ENCODE measurements at regions not wholly inside any gene's neighbourhood (a gene's known extent, or its start where the extent isn't known, plus 50 kb on each side); places are given as distances from the start of the nearest gene placed in this dataset.

DNA sequence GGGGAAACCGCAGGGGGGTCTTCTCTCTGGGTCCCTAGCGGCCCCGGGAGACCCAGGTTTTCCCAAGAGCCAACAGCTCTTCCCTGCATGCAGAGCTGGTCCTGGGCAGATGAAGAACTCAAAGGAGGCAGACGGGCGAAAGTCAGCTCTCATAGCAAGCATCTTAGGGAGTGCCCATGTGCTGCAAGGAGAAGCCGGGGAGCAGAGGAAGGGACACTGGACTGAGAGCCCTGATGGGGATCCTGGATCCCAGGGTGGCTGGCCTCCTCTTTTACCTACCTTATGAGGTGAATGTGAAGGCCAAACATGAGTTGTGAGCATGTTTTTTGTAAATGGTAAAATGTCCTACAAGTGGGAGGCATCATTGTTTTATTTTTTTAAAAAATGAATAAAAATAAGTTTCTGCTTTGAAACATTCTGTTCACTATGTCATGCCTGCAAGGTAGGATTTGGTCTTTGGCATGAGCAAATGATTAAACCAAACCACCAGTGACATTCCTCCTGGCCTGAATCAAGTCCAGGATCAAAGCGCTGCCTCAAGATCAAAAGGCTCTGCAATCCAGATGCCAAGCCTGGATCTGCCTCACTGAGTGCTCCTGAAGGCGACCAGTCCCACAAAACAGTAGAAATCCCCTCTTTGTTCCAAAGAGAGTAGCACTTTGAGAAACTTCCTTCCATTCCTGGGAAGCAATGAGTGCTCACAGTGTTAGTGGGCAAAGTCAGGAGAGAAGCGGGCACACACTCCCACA lies 92.2 kb upstream of the SERP2 start:
- Histone ChIP-seq H3K36me3 (no peaks in the 10 kb centered on the region; the same call in 1 of the 2 replicates), H3K27me3 (replicated peaks) (no peaks in the 10 kb centered on the region), H3K4me3 (no peak overlapping the region), H3K9me3 (replicated peaks) (no peaks in the 10 kb centered on the region), H3K4me1 (replicated peaks) (peaks cover 13% of the 10 kb centered on the region), H3K27ac (no peak overlapping the region)
- DNase-seq (ENCODE audit: low read depth in 1 of 2, low spot score in 2 of 2): no peak

DNA sequence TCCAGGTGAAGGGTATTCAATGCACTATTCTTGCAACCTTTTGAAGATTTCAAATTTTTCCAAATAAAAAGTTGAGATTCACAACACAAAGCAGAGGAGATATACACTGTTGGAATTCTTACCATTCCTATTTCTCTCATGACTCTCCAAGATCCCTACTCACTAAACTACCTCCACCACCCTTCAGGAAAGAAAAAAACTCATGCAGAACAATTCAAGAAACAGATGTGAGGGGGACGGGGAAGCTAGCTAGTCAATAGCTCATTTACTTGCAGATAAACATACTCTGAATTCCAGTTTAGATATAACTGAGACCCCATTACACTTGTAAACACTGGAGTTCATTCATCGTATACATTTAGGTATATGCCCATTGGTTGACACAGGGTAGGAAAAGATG lies 90.0 kb upstream of the SERP2 start:
- Histone ChIP-seq H3K9me3 (replicated peaks) (no peaks in the 10 kb centered on the region), H3K27me3 (replicated peaks) (no peaks in the 10 kb centered on the region), H3K36me3 (no peaks in the 10 kb centered on the region; the same call in 1 of the 2 replicates)

GRCh38 chr13:44287958-44288357 lies 85.7 kb upstream of the SERP2 start:
- Histone ChIP-seq H3K36me3 (no peaks in the 10 kb centered on the region), H3K9me3 (replicated peaks) (no peaks in the 10 kb centered on the region), H3K27me3 (replicated peaks) (no peaks in the 10 kb centered on the region), H3K4me3 (no peak overlapping the region), H3K27ac (no peak overlapping the region), H3K4me1 (replicated peaks) (no peaks in the 10 kb centered on the region; the same call in 1 of the 2 replicates)
- DNase-seq (ENCODE audit: low read depth in 1 of 2, low spot score in 2 of 2): no peak

More for the DNA sequence above, 90.0 kb upstream of the SERP2 start:
- DNase-seq (ENCODE audit: low read depth in 1 of 2, low spot score in 2 of 2): no peak
- Histone ChIP-seq H3K27ac (no peak overlapping the region), H3K4me3 (no peak overlapping the region), H3K4me1 (replicated peaks) (peaks cover 13% of the 10 kb centered on the region)

GRCh38 chr13:44292545-44292944 lies 81.1 kb upstream of the SERP2 start:
- Histone ChIP-seq H3K27me3 (replicated peaks) (no peaks in the 10 kb centered on the region), H3K4me1 (replicated peaks) (peaks cover 11% of the 10 kb centered on the region), H3K4me3 (no peak overlapping the region), H3K9me3 (replicated peaks) (no peaks in the 10 kb centered on the region), H3K36me3 (no peaks in the 10 kb centered on the region), H3K27ac (no peak overlapping the region)
- DNase-seq (ENCODE audit: low read depth in 1 of 2, low spot score in 2 of 2): no peak

DNA sequence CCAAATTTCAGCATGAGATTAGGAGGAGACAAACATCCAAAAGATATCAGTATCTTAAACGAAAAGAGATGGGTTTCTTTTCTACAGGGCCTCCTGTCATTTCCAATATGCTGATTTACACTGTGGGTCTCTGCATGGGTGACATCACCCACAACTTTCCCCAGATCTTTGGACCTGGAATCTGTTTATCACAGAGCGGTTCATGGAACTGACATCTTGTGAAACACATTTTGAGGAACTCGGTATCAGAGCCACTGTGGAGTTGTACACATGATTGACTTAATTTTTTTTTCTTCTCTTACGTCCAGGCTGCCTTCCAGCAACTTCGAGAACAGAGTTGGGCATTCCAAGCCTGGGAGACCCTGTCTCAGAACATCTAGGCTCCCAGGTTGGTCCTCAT lies 80.2 kb upstream of the SERP2 start:
- Histone ChIP-seq H3K36me3 (no peaks in the 10 kb centered on the region), H3K27me3 (replicated peaks) (no peaks in the 10 kb centered on the region), H3K9me3 (replicated peaks) (no peaks in the 10 kb centered on the region), H3K4me3 (no peak overlapping the region), H3K27ac (no peak overlapping the region), H3K4me1 (replicated peaks) (peaks cover 18% of the 10 kb centered on the region)
- DNase-seq (ENCODE audit: low read depth in 1 of 2, low spot score in 2 of 2): no peak

- no peaks in the 10 kb centered on the region for H3K27me3 ChIP-seq (replicated peaks)
- no peaks in the 10 kb centered on the region for H3K36me3 ChIP-seq
- H3K9me3 ChIP-seq (replicated peaks): no peaks in the 10 kb centered on the region
- DNase-seq (ENCODE audit: low read depth in 1 of 2, low spot score in 2 of 2): no peak
- H3K27ac ChIP-seq: no peak overlapping the region
- no peak overlapping the region for H3K4me3 ChIP-seq
- H3K4me1 ChIP-seq (replicated peaks): peaks cover 24% of the 10 kb centered on the region
These were observed 79.5 kb upstream of the SERP2 start for GRCh38 chr13:44293908-44294735.

GRCh38 chr13:44294876-44295275 lies 78.7 kb upstream of the SERP2 start:
- H3K27me3 ChIP-seq (replicated peaks): no peaks in the 10 kb centered on the region
- H3K4me3 ChIP-seq: no peak overlapping the region
- H3K4me1 ChIP-seq (replicated peaks): peaks cover 24% of the 10 kb centered on the region
- DNase-seq (ENCODE audit: low read depth in 1 of 2, low spot score in 2 of 2): no peak
- no peak overlapping the region for H3K27ac ChIP-seq
- H3K9me3 ChIP-seq (replicated peaks): no peaks in the 10 kb centered on the region
- no peaks in the 10 kb centered on the region for H3K36me3 ChIP-seq

DNA sequence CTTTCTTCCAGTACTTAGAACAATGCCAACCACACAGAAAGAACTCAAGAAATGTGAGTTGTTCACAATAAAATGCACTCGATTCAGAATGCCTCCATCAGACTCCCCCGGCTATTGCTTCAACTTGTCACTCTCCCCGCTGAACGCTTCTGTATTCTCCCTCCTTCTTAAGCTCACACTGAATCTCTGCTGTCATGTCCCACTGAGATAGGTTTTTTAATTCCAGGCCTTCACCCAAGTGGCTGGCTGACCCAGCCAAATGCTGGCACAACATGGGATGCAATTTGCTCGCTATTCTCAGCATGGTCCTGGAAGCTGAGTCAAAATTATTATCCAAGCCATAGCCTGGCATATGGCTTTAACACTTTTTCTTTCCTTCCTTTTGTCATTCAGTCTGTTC lies 76.8 kb upstream of the SERP2 start:
- DNase-seq (ENCODE audit: low read depth in 1 of 2, low spot score in 2 of 2): no peak
- Histone ChIP-seq H3K27me3 (replicated peaks) (no peaks in the 10 kb centered on the region), H3K9me3 (replicated peaks) (no peaks in the 10 kb centered on the region), H3K36me3 (no peaks in the 10 kb centered on the region), H3K4me1 (replicated peaks) (peaks cover 40% of the 10 kb centered on the region), H3K27ac (no peak overlapping the region), H3K4me3 (no peak overlapping the region)

DNA sequence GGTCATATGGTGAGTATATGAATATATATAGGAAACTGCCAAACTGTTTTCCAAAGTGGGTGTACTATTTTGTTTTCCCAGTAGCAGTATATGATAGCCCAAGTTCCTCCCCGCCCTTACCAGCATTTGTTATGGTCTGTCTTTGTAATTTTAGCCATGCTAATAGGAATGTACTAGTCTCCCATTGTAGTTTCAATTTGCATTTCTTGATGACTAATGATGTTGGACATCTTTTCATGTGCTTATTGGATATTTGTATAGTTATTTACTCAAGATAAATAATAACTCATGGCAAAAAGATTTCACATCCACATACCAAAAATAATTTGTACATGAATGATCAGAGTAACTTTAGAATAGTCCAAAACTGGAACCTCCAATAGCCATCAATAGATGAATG lies 75.3 kb upstream of the SERP2 start:
- H3K9me3 ChIP-seq (replicated peaks): no peaks in the 10 kb centered on the region
- peaks cover 42% of the 10 kb centered on the region for H3K4me1 ChIP-seq (replicated peaks)
- DNase-seq (ENCODE audit: low read depth in 1 of 2, low spot score in 2 of 2): no peak

DNA sequence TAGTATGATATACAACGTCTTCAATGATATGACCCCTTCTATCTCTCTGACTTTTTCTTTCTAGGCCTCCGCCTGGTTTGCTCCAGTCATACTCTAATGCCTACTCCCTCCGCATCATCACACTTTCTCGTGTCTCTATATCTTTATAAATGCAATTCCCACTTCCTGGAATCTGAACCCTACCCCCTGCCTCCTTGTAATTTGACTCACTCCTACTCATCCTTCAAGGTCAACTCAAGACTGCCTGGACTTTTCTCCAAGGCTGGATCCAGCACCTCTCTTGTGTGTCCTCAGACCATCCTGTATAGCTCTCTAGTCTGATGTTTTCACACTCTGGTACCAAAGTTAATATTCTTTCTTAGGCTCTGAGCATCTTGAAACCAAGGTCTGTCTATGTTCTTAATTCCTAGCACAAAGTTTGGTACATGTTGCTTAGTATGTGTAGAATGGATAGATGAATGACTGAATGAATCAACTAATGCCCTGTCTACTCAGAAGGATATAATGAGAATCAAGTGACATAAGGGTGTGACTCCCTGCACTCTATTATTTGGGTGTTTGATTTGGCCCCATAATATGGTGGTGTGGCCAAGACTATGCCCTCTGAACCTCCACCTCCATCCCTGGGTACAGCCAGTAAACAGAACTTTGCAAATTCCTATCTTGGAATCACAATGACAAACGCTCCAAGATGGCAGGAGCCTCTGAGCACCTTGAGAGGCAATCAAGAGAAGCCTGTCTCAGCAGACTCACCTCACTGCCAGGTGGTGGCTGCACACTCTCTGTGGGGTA lies 74.3 kb upstream of the SERP2 start:
- H3K4me1 ChIP-seq (replicated peaks): peaks cover 41% of the 10 kb centered on the region
- H3K27me3 ChIP-seq (replicated peaks): no peaks in the 10 kb centered on the region
- no peak overlapping the region for H3K27ac ChIP-seq
- H3K4me3 ChIP-seq: no peak overlapping the region
- DNase-seq (ENCODE audit: low read depth in 1 of 2, low spot score in 2 of 2): no peak
- H3K36me3 ChIP-seq: no peaks in the 10 kb centered on the region
- H3K9me3 ChIP-seq (replicated peaks): no peaks in the 10 kb centered on the region

More for the DNA sequence above, 75.3 kb upstream of the SERP2 start:
- Histone ChIP-seq H3K27ac (no peak overlapping the region; the same call in 1 of the 2 replicates), H3K27me3 (replicated peaks) (no peaks in the 10 kb centered on the region), H3K4me3 (no peak overlapping the region), H3K36me3 (no peaks in the 10 kb centered on the region)

DNA sequence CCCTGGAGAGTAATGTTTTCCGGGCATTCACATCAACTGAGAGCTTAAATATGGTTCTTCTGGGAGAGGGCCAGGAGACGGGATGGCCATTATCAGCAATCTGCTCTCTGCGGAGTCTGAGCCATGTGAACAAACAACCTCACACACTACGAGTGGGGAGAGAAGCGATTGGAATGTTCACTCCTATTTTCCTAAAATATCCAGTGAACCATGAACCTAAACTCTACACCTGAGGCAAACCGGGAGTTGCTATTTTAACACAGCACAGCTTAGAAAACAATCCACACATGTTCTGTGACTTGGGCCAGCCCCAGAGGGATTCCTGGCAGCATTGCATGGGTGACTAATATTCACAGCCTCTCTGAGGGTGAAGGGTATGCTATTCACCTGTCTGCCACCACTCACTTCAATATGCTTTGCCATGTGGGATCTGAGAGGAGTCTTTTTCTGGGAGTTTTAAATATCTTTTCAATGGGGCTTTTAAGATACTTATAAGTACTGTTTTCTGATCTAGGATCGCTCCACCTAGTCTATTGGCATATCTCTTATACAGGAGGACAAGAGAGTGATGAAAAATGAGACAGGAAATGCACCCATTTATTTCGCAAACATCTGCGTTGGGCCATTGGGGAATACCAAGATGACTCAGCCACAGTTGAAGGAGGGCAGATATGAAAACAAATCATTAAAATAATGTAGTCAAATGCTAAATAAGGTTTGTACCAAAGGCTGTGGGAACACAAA lies 72.6 kb upstream of the SERP2 start:
- peak overlapping the region; percentile 7; the same call in 1 of the 2 replicates for H3K27ac ChIP-seq
- no peaks in the 10 kb centered on the region for H3K27me3 ChIP-seq (replicated peaks)
- H3K4me3 ChIP-seq: no peak overlapping the region
- no peaks in the 10 kb centered on the region for H3K9me3 ChIP-seq (replicated peaks)
- DNase-seq (ENCODE audit: low read depth in 1 of 2, low spot score in 2 of 2): peak in 1 of 2 experiments; percentile 50
- no peaks in the 10 kb centered on the region for H3K36me3 ChIP-seq
- peaks cover 56% of the 10 kb centered on the region for H3K4me1 ChIP-seq (replicated peaks)

GRCh38 chr13:44301639-44302015 lies 72.0 kb upstream of the SERP2 start:
- H3K4me3 ChIP-seq: no peak overlapping the region
- H3K4me1 ChIP-seq (replicated peaks): peaks cover 60% of the 10 kb centered on the region
- no peaks in the 10 kb centered on the region for H3K9me3 ChIP-seq (replicated peaks)
- no peaks in the 10 kb centered on the region for H3K27me3 ChIP-seq (replicated peaks)
- peak overlapping the region; percentile 7; the same call in 1 of the 2 replicates for H3K27ac ChIP-seq
- H3K36me3 ChIP-seq: no peaks in the 10 kb centered on the region
- DNase-seq (ENCODE audit: low read depth in 1 of 2, low spot score in 2 of 2): no peak

GRCh38 chr13:44302233-44302632 lies 71.4 kb upstream of the SERP2 start:
- Histone ChIP-seq H3K27ac (no peak overlapping the region), H3K4me1 (replicated peaks) (peaks cover 66% of the 10 kb centered on the region), H3K4me3 (no peak overlapping the region), H3K36me3 (no peaks in the 10 kb centered on the region), H3K27me3 (replicated peaks) (no peaks in the 10 kb centered on the region), H3K9me3 (replicated peaks) (no peaks in the 10 kb centered on the region)
- no peak for DNase-seq (ENCODE audit: low read depth in 1 of 2, low spot score in 2 of 2)

Measured in SJSA1 (cell line).